ENCODE measurements at regions not wholly inside any gene's neighbourhood (a gene's known extent, or its start where the extent isn't known, plus 50 kb on each side); places are given as distances from the start of the nearest gene placed in this dataset.

DNA sequence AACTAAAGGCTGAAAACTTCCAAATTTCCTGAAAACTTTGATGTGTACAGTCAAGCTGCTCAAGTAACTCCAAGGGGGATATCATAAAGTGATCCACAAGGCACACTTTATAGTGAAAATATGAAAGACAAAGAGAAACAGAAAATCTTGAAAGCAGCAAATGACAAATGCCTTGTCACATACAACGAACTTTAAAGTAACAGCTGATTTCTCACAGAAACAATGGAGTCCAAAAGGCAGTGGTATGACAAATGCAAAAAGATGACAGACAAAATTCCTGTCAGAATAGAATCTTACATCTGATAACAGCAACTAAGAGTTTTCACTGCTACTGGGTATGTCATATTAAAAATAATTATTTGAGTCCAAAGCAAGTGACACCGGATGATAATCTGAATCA lies 1602.3 kb upstream of the PRR20A start:
- no peak overlapping the region for H3K4me3 Mint-ChIP-seq
- no peaks in the 10 kb centered on the region for H3K4me1 Mint-ChIP-seq (ENCODE audit: low read depth)
- H3K27ac Mint-ChIP-seq: no peak overlapping the region
- H3K36me3 Mint-ChIP-seq (ENCODE audit: low read depth): no peaks in the 10 kb centered on the region
- H3K9me3 Mint-ChIP-seq: peaks cover 25% of the 10 kb centered on the region
- no peaks in the 10 kb centered on the region for H3K27me3 Mint-ChIP-seq (ENCODE audit: low read depth)
- no peak for DNase-seq (ENCODE audit: low spot score)

- Mint-ChIP-seq H3K36me3 (ENCODE audit: low read depth) (no peaks in the 10 kb centered on the region), H3K27me3 (ENCODE audit: low read depth) (no peaks in the 10 kb centered on the region), H3K27ac (no peak overlapping the region), H3K4me3 (no peak overlapping the region), H3K9me3 (peaks cover 18% of the 10 kb centered on the region), H3K4me1 (ENCODE audit: low read depth) (no peaks in the 10 kb centered on the region)
- no peak for DNase-seq (ENCODE audit: low spot score)
Observed at GRCh38 chr13:55543053-55543452, 1597.7 kb upstream of the PRR20A start.

- Mint-ChIP-seq H3K27me3 (ENCODE audit: low read depth) (no peaks in the 10 kb centered on the region), H3K36me3 (ENCODE audit: low read depth) (no peaks in the 10 kb centered on the region), H3K27ac (no peak overlapping the region), H3K9me3 (peaks cover 32% of the 10 kb centered on the region), H3K4me1 (ENCODE audit: low read depth) (no peaks in the 10 kb centered on the region), H3K4me3 (no peak overlapping the region)
- no peak for DNase-seq (ENCODE audit: low spot score)
Observed at GRCh38 chr13:55550624-55551023, 1590.1 kb upstream of the PRR20A start.

- no peaks in the 10 kb centered on the region for H3K4me1 Mint-ChIP-seq (ENCODE audit: low read depth)
- DNase-seq (ENCODE audit: low spot score): no peak
- H3K9me3 Mint-ChIP-seq: peaks cover 55% of the 10 kb centered on the region
- H3K4me3 Mint-ChIP-seq: no peak overlapping the region
- H3K27ac Mint-ChIP-seq: no peak overlapping the region
- H3K36me3 Mint-ChIP-seq (ENCODE audit: low read depth): no peaks in the 10 kb centered on the region
- no peaks in the 10 kb centered on the region for H3K27me3 Mint-ChIP-seq (ENCODE audit: low read depth)
Observed at GRCh38 chr13:55553701-55554100, 1587.0 kb upstream of the PRR20A start.

DNA sequence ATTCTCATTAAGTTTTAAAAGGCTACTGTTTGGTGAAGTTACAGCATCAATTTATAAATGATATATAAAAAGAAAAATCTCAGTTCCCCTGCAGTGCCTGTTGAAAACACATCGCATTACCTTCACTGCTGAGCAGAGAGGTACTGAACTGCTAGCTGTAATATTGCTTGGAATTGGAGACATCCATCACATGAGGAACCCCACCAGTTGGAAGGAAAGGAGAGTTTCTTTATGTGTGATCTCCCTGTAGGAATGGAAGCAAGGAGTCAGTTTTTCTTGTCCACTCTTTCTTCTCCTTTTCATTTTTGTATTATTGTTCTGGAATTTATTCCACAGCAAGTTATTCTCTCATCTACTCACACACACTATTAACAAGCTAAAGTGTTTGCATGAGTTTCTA lies 1586.0 kb upstream of the PRR20A start:
- H3K27ac Mint-ChIP-seq: no peak overlapping the region
- DNase-seq (ENCODE audit: low spot score): no peak
- H3K4me1 Mint-ChIP-seq (ENCODE audit: low read depth): no peaks in the 10 kb centered on the region
- no peak overlapping the region for H3K4me3 Mint-ChIP-seq
- H3K36me3 Mint-ChIP-seq (ENCODE audit: low read depth): no peaks in the 10 kb centered on the region
- H3K27me3 Mint-ChIP-seq (ENCODE audit: low read depth): no peaks in the 10 kb centered on the region
- H3K9me3 Mint-ChIP-seq: peaks cover 54% of the 10 kb centered on the region

- Mint-ChIP-seq H3K27ac (no peak overlapping the region), H3K27me3 (ENCODE audit: low read depth) (no peaks in the 10 kb centered on the region), H3K4me3 (no peak overlapping the region), H3K4me1 (ENCODE audit: low read depth) (no peaks in the 10 kb centered on the region), H3K9me3 (peaks cover 32% of the 10 kb centered on the region), H3K36me3 (ENCODE audit: low read depth) (no peaks in the 10 kb centered on the region)
- no peak for DNase-seq (ENCODE audit: low spot score)
Observed at GRCh38 chr13:55560331-55560730, 1580.4 kb upstream of the PRR20A start.

DNA sequence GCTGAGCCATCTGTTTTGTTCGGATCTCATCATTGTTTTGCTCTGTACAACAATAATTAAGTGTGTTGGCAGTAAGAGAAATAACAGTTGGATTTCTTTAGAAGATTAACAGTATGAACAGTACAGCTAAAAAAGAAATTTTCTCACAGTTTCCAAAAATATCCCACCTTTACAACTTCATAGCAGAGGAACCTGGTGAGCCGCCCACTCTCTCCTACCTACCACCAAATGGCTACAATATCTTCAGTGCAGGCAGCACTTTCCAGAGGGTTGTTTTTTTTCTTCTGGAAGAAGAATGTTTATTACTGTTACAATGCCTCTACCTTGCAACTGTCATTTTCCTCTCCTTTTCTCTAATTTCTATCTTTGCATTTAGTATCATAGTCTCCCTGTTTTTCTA lies 1577.5 kb upstream of the PRR20A start:
- Mint-ChIP-seq H3K36me3 (ENCODE audit: low read depth) (no peaks in the 10 kb centered on the region), H3K4me1 (ENCODE audit: low read depth) (no peaks in the 10 kb centered on the region), H3K4me3 (no peak overlapping the region), H3K27me3 (ENCODE audit: low read depth) (no peaks in the 10 kb centered on the region), H3K9me3 (peaks cover 17% of the 10 kb centered on the region), H3K27ac (no peak overlapping the region)
- no peak for DNase-seq (ENCODE audit: low spot score)

DNA sequence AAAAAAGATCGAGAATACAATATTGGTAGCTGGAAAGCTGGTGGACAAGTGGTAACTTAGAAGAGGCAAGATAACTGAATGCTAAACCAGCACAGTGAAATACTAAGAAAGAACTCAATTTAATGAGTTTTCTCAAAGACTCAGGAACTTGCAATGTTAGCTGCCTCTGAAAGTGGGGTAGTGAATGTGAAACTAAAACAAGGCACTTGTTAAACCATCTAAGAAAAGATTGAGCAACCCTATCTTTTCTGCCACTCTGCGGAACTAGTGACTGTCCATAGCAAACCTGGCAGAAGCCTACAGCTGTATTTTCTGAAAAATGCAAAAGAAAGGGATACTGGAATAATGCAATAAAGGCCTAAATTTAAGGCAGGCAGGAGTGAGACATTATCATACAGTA lies 1574.4 kb upstream of the PRR20A start:
- H3K4me3 Mint-ChIP-seq: no peak overlapping the region
- no peaks in the 10 kb centered on the region for H3K36me3 Mint-ChIP-seq (ENCODE audit: low read depth)
- no peak overlapping the region for H3K27ac Mint-ChIP-seq

GRCh38 chr13:55566779-55567178 lies 1573.9 kb upstream of the PRR20A start:
- Mint-ChIP-seq H3K4me1 (ENCODE audit: low read depth) (no peaks in the 10 kb centered on the region), H3K27me3 (ENCODE audit: low read depth) (no peaks in the 10 kb centered on the region), H3K9me3 (peaks cover 17% of the 10 kb centered on the region), H3K27ac (no peak overlapping the region), H3K36me3 (ENCODE audit: low read depth) (no peaks in the 10 kb centered on the region), H3K4me3 (no peak overlapping the region)
- no peak for DNase-seq (ENCODE audit: low spot score)

More for the DNA sequence above, 1574.4 kb upstream of the PRR20A start:
- DNase-seq (ENCODE audit: low spot score): no peak
- Mint-ChIP-seq H3K27me3 (ENCODE audit: low read depth) (no peaks in the 10 kb centered on the region), H3K4me1 (ENCODE audit: low read depth) (no peaks in the 10 kb centered on the region), H3K9me3 (peaks cover 17% of the 10 kb centered on the region)

GRCh38 chr13:55567721-55568625 lies 1572.7 kb upstream of the PRR20A start:
- H3K4me3 Mint-ChIP-seq: no peak overlapping the region
- H3K36me3 Mint-ChIP-seq (ENCODE audit: low read depth): no peaks in the 10 kb centered on the region
- H3K9me3 Mint-ChIP-seq: peaks cover 22% of the 10 kb centered on the region
- no peak overlapping the region for H3K27ac Mint-ChIP-seq
- no peak for DNase-seq (ENCODE audit: low spot score)
- no peaks in the 10 kb centered on the region for H3K27me3 Mint-ChIP-seq (ENCODE audit: low read depth)
- H3K4me1 Mint-ChIP-seq (ENCODE audit: low read depth): no peaks in the 10 kb centered on the region

DNA sequence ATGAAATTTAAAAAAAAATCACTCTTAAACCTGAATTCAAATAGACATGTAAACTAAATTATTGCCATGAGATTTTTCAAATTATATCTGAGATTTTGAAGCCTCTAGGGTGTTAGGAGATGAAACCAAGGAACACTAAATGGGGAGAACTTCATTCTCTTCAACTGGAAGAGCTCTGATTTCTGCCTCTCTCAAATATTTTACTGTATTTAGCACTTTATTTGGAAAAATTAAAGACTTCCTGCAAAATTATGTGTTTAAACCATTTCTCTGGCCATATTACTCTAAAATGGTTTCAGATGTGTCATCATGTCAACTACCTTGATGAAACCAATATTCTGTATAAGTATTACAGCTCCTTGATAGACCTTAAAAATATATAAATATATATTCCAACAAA lies 1571.6 kb upstream of the PRR20A start:
- Mint-ChIP-seq H3K4me3 (no peak overlapping the region), H3K36me3 (ENCODE audit: low read depth) (no peaks in the 10 kb centered on the region), H3K4me1 (ENCODE audit: low read depth) (no peaks in the 10 kb centered on the region), H3K27ac (no peak overlapping the region), H3K9me3 (peaks cover 22% of the 10 kb centered on the region), H3K27me3 (ENCODE audit: low read depth) (no peaks in the 10 kb centered on the region)
- no peak for DNase-seq (ENCODE audit: low spot score)

DNA sequence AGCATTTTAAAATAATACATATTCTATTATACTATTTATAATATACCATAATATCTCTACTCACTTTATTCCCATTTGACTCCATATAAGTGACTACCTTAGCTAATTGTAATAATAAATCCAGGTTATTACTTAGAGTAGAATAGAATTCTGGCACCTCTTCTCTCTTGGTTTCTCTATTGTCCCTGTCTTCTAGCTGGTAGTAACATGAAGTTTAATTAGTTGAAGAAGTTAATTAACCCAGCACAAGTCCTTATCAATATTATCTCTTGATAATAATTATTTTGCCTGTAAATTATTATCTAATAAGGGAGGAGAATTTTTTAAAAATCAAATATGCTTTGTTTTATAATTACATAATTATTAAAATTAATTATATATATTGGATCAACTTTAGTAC lies 1571.2 kb upstream of the PRR20A start:
- DNase-seq (ENCODE audit: low spot score): no peak
- Mint-ChIP-seq H3K36me3 (ENCODE audit: low read depth) (no peaks in the 10 kb centered on the region), H3K4me1 (ENCODE audit: low read depth) (no peaks in the 10 kb centered on the region), H3K4me3 (no peak overlapping the region), H3K27ac (no peak overlapping the region), H3K27me3 (ENCODE audit: low read depth) (no peaks in the 10 kb centered on the region), H3K9me3 (peaks cover 18% of the 10 kb centered on the region)

DNA sequence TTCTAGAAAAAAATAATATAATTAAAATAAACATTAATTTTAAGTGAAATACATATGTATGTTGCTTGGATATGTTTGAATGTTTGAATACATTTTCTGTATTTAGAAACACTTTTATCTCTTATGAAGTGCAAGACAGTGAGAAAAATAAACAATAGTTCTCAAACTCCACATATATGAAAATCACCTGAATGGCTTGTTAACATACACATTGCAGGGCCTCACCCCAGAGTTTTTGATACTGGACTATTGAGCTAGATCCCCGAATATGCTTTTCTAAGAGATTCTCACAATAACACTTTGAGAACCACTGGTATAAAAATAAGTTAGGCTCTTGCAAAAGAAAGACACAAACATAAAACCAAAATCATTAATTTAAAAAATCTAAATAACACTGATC lies 1570.3 kb upstream of the PRR20A start:
- Mint-ChIP-seq H3K36me3 (ENCODE audit: low read depth) (no peaks in the 10 kb centered on the region), H3K4me1 (ENCODE audit: low read depth) (no peaks in the 10 kb centered on the region), H3K9me3 (peaks cover 18% of the 10 kb centered on the region), H3K4me3 (no peak overlapping the region), H3K27ac (no peak overlapping the region), H3K27me3 (ENCODE audit: low read depth) (no peaks in the 10 kb centered on the region)
- DNase-seq (ENCODE audit: low spot score): no peak

DNA sequence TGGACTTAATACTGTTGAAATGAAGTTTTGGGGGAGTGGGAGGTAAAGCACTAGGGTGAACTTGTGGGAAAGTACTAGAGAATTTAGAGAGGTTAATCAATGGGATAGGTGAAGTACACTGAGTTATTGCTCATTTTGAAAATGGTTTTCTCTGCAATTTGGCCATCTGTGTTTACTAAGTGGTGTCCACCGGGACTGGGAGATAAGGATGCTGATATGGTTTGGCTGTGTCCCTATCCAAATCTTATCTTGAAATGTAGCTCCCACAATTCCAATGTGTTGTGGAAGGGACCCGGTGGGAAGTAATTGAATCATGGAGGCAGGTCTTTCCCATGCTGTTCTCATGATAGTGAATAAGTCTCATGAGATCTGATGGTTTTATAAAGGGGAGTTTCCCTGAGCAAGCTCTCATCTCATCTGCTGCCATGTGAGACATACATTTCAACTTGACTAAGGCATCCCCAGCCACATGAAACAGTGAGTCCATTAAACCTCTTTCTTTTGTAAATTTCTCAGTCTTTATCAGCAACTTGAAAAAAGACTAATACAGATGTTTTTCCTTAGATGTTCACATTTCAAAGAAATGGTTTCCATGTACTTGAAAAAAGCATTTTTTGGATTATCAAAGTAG lies 1569.4 kb upstream of the PRR20A start:
- no peak overlapping the region for H3K4me3 Mint-ChIP-seq
- H3K27ac Mint-ChIP-seq: no peak overlapping the region
- H3K36me3 Mint-ChIP-seq (ENCODE audit: low read depth): no peaks in the 10 kb centered on the region
- no peak for DNase-seq (ENCODE audit: low spot score)
- peaks cover 26% of the 10 kb centered on the region for H3K9me3 Mint-ChIP-seq
- H3K4me1 Mint-ChIP-seq (ENCODE audit: low read depth): no peaks in the 10 kb centered on the region
- H3K27me3 Mint-ChIP-seq (ENCODE audit: low read depth): no peaks in the 10 kb centered on the region

All from T-helper 2 cell treated with Interferon-gamma antibody and Interleukin-4, amounts not matched to agents 5 μg/mL and 100 μg/mL, for 36 hours (primary cell).